Natural killer cell treated with Interleukin-12 subunit alpha and Interleukin-12 subunit beta and Interleukin-15 and Interleukin-18, amount 100 ng/mL, for 72 hours (primary cell): ENCODE measurements at regions not wholly inside any gene's neighbourhood (a gene's known extent, or its start where the extent isn't known, plus 50 kb on each side); places are given as distances from the start of the nearest gene placed in this dataset.

Experiments
- ATAC-seq, 2 donors: fragments of 150-1000 bp; cut with Tn5 transposase in 1 of 2; sonication (Bioruptor Pico), chemical (Tn5 transposase) in 1 of 2; 2 replicates each; pipeline ENCODE4 v1.10.0; 2021
- DNase-seq: peaks from one replicate; pipeline ENCODE4 v3.0.0; 2022; ENCODE audit warnings: low spot score
- H3K27ac Mint-ChIP-seq, 2 donors: 1 replicate in 1 of 2; 2 replicates in 1 of 2; pipeline ENCODE4 v1.8.0; 2022; ENCODE audit warnings: mixed read lengths in 2 of 2, mild to moderate bottlenecking in 1 of 2, moderate library complexity in 1 of 2
- H3K27me3 Mint-ChIP-seq, 2 donors: 1 replicate in 1 of 2; 2 replicates in 1 of 2; pipeline ENCODE4 v1.8.0; 2022; ENCODE audit warnings: mixed read lengths in 2 of 2
- H3K36me3 Mint-ChIP-seq: one replicate; pipeline ENCODE4 v1.8.0; 2022; ENCODE audit warnings: mixed read lengths
- H3K4me1 Mint-ChIP-seq, 2 donors: 1 replicate in 1 of 2; 2 replicates in 1 of 2; pipeline ENCODE4 v1.8.0; 2022; ENCODE audit warnings: low read depth in 2 of 2, mixed read lengths in 2 of 2, mild to moderate bottlenecking in 1 of 2
- H3K4me3 Mint-ChIP-seq: one replicate; pipeline ENCODE4 v1.8.0; 2022; ENCODE audit warnings: mixed read lengths
- H3K9me3 Mint-ChIP-seq: 2 replicates; pipeline ENCODE4 v1.8.0; 2022; ENCODE audit warnings: mixed read lengths

GRCh38 chr21:15319727-15320126, 254.9 kb upstream of the NRIP1 start:
- Mint-ChIP-seq H3K36me3 (no peaks in the 10 kb centered on the region), H3K4me1 (no peaks in the 10 kb centered on the region), H3K27ac (no peak overlapping the region), H3K4me3 (no peak overlapping the region), H3K27me3 (peaks cover 3 to 21% of the 10 kb centered on the region in 2 donors), H3K9me3 (peaks cover 3% of the 10 kb centered on the region)
- no peak for ATAC-seq
- DNase-seq = no peak

GRCh38 chr21:15324542-15324941, 259.7 kb upstream of the NRIP1 start:
- no peak for ATAC-seq
- DNase-seq = no peak
- no peaks in the 10 kb centered on the region for H3K9me3 Mint-ChIP-seq
- H3K4me1 Mint-ChIP-seq = no peaks in the 10 kb centered on the region
- H3K36me3 Mint-ChIP-seq = no peaks in the 10 kb centered on the region
- no peak overlapping the region for H3K4me3 Mint-ChIP-seq
- peaks cover 0 to 13% of the 10 kb centered on the region in 2 donors for H3K27me3 Mint-ChIP-seq
- no peak overlapping the region for H3K27ac Mint-ChIP-seq

- ATAC-seq = peak; percentile 38 to 53
- peak; percentile 59 for DNase-seq
- Mint-ChIP-seq H3K4me1 (no peaks in the 10 kb centered on the region), H3K9me3 (no peaks in the 10 kb centered on the region), H3K4me3 (no peak overlapping the region), H3K27ac (no peak overlapping the region), H3K36me3 (no peaks in the 10 kb centered on the region), H3K27me3 (peaks cover 0 to 3% of the 10 kb centered on the region in 2 donors)
Observed at GRCh38 chr21:15326032-15326867, 261.4 kb upstream of the NRIP1 start.

GRCh38 chr21:15327637-15328265, 263.0 kb upstream of the NRIP1 start:
- Mint-ChIP-seq H3K4me1 (no peaks in the 10 kb centered on the region), H3K4me3 (no peak overlapping the region), H3K27me3 (no peaks in the 10 kb centered on the region), H3K27ac (no peak overlapping the region), H3K9me3 (no peaks in the 10 kb centered on the region), H3K36me3 (no peaks in the 10 kb centered on the region)
- DNase-seq = no peak
- peak in 1 of 2 donors; percentile 61 for ATAC-seq

GRCh38 chr21:15329191-15329590, 264.4 kb upstream of the NRIP1 start:
- DNase-seq (no peak), ATAC-seq (no peak)
- no peaks in the 10 kb centered on the region for H3K36me3 Mint-ChIP-seq
- no peaks in the 10 kb centered on the region for H3K9me3 Mint-ChIP-seq
- H3K4me1 Mint-ChIP-seq = no peaks in the 10 kb centered on the region
- no peak overlapping the region for H3K27ac Mint-ChIP-seq
- no peaks in the 10 kb centered on the region for H3K27me3 Mint-ChIP-seq
- H3K4me3 Mint-ChIP-seq = no peak overlapping the region

GRCh38 chr21:15330872-15331271, 266.1 kb upstream of the NRIP1 start:
- Mint-ChIP-seq H3K4me1 (no peaks in the 10 kb centered on the region), H3K27me3 (no peaks in the 10 kb centered on the region), H3K27ac (no peak overlapping the region), H3K9me3 (no peaks in the 10 kb centered on the region), H3K4me3 (no peak overlapping the region), H3K36me3 (no peaks in the 10 kb centered on the region)
- ATAC-seq (no peak), DNase-seq (no peak)

GRCh38 chr21:15332572-15332971, 267.8 kb upstream of the NRIP1 start:
- no peak for DNase-seq
- H3K36me3 Mint-ChIP-seq = no peaks in the 10 kb centered on the region
- no peak overlapping the region for H3K27ac Mint-ChIP-seq
- ATAC-seq = no peak
- peaks cover 0 to 11% of the 10 kb centered on the region in 2 donors for H3K27me3 Mint-ChIP-seq
- no peaks in the 10 kb centered on the region for H3K9me3 Mint-ChIP-seq
- no peak overlapping the region for H3K4me3 Mint-ChIP-seq
- H3K4me1 Mint-ChIP-seq = no peaks in the 10 kb centered on the region

- DNase-seq (no peak), ATAC-seq (no peak)
- peaks cover 0 to 11% of the 10 kb centered on the region in 2 donors for H3K27me3 Mint-ChIP-seq
- no peaks in the 10 kb centered on the region for H3K36me3 Mint-ChIP-seq
- H3K27ac Mint-ChIP-seq = no peak overlapping the region
- no peaks in the 10 kb centered on the region for H3K4me1 Mint-ChIP-seq
- H3K4me3 Mint-ChIP-seq = no peak overlapping the region
- no peaks in the 10 kb centered on the region for H3K9me3 Mint-ChIP-seq
Observed at GRCh38 chr21:15333136-15333710, 268.4 kb upstream of the NRIP1 start.

- Mint-ChIP-seq H3K9me3 (no peaks in the 10 kb centered on the region), H3K4me3 (no peak overlapping the region), H3K36me3 (no peaks in the 10 kb centered on the region), H3K4me1 (no peaks in the 10 kb centered on the region), H3K27ac (no peak overlapping the region), H3K27me3 (peaks cover 0 to 11% of the 10 kb centered on the region in 2 donors)
- ATAC-seq (no peak), DNase-seq (no peak)
Observed at GRCh38 chr21:15333951-15334350, 269.2 kb upstream of the NRIP1 start.

GRCh38 chr21:15343066-15343465, 278.3 kb upstream of the NRIP1 start:
- peaks cover 8% of the 10 kb centered on the region for H3K9me3 Mint-ChIP-seq
- H3K4me1 Mint-ChIP-seq = no peaks in the 10 kb centered on the region
- no peak overlapping the region for H3K4me3 Mint-ChIP-seq
- no peak for ATAC-seq
- H3K27me3 Mint-ChIP-seq = peaks cover 7 to 39% of the 10 kb centered on the region in 2 donors
- H3K36me3 Mint-ChIP-seq = peaks cover 6% of the 10 kb centered on the region
- no peak for DNase-seq
- H3K27ac Mint-ChIP-seq = no peak overlapping the region

GRCh38 chr21:15352009-15352408, 287.2 kb upstream of the NRIP1 start:
- Mint-ChIP-seq H3K4me1 (peaks cover 0 to 7% of the 10 kb centered on the region in 2 donors), H3K36me3 (no peaks in the 10 kb centered on the region), H3K9me3 (peaks cover 4% of the 10 kb centered on the region), H3K27me3 (peaks cover 3 to 8% of the 10 kb centered on the region in 2 donors), H3K27ac (no peak overlapping the region), H3K4me3 (no peak overlapping the region)
- ATAC-seq = no peak
- no peak for DNase-seq

GRCh38 chr21:15353546-15353945, 288.7 kb upstream of the NRIP1 start:
- peaks cover 4% of the 10 kb centered on the region for H3K9me3 Mint-ChIP-seq
- H3K4me3 Mint-ChIP-seq = no peak overlapping the region
- H3K27me3 Mint-ChIP-seq = peaks cover 0 to 3% of the 10 kb centered on the region in 2 donors
- no peak overlapping the region for H3K27ac Mint-ChIP-seq
- H3K36me3 Mint-ChIP-seq = no peaks in the 10 kb centered on the region
- no peak for ATAC-seq
- no peak for DNase-seq
- peaks cover 0 to 7% of the 10 kb centered on the region in 2 donors for H3K4me1 Mint-ChIP-seq

- Mint-ChIP-seq H3K4me3 (no peak overlapping the region), H3K9me3 (peaks cover 4% of the 10 kb centered on the region), H3K27ac (no peak overlapping the region), H3K27me3 (peaks cover 0 to 3% of the 10 kb centered on the region in 2 donors), H3K4me1 (peaks cover 0 to 7% of the 10 kb centered on the region in 2 donors), H3K36me3 (no peaks in the 10 kb centered on the region)
- ATAC-seq = no peak
- DNase-seq = no peak
Observed at GRCh38 chr21:15354516-15354915, 289.7 kb upstream of the NRIP1 start.

- no peak overlapping the region for H3K4me3 Mint-ChIP-seq
Observed at GRCh38 chr21:15355066-15355465, 290.3 kb upstream of the NRIP1 start.

More at GRCh38 chr21:15355066-15355465, 290.3 kb upstream of the NRIP1 start:
- peaks cover 4% of the 10 kb centered on the region for H3K9me3 Mint-ChIP-seq
- peaks cover 0 to 3% of the 10 kb centered on the region in 2 donors for H3K27me3 Mint-ChIP-seq
- ATAC-seq (no peak), DNase-seq (no peak)
- no peak overlapping the region for H3K27ac Mint-ChIP-seq
- peaks cover 0 to 7% of the 10 kb centered on the region in 2 donors for H3K4me1 Mint-ChIP-seq
- no peaks in the 10 kb centered on the region for H3K36me3 Mint-ChIP-seq
